Tongue (tissue), 1 donor: ENCODE measurements at regions not wholly inside any gene's neighbourhood (a gene's known extent, or its start where the extent isn't known, plus 50 kb on each side); places are given as distances from the start of the nearest gene placed in this dataset.
A peak's percentile ranks its signal among the peaks of the same experiment; 100 is the strongest.

Source experiments
- DNase-seq: peaks from one replicate; pipeline ENCODE4 v3.0.0-alpha.2; 2015

DNA sequence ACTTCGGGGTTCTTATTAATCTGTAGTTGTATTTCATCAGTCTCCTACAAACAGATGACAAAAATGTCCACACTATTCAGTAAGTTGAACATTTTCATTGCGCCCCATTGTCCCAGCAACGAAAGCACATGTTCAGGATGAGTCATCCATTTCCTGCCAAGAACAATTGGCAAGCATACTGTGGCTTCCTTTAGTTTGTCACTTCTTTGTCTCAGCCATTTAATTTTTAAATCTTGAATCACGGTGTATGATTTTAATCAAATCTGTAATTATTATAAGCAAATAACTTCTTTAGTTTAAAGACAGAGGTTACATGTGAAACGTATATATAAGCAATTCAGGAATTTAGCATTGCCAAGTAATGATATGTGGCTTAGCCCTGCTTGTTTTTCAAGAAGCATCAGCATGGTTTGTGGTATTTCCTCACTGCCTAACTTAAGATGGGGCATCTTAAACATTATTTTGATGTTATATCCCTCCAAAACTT is 211.3 kb upstream of the KRR1 start:
- DNase-seq: peak; percentile 92

DNA sequence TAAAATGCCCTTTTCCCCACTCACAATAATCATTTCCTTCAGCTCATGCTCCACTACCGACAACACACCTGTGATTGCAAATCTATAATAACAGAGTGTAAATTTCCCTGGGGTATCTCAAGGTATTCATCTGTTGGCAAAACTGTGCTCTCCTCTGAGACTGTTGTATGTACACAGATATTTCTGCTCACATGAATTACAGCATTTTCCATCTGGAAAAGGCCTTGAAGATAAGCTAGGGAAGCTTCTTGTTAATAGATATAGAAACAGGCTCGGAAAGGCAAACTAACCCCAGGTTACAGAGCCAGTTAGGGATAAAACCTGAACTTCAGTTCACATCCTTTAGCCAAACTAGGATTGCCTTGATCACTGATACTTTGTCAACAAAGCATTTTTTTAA is 210.4 kb upstream of the KRR1 start:
- DNase-seq: no peak

DNA sequence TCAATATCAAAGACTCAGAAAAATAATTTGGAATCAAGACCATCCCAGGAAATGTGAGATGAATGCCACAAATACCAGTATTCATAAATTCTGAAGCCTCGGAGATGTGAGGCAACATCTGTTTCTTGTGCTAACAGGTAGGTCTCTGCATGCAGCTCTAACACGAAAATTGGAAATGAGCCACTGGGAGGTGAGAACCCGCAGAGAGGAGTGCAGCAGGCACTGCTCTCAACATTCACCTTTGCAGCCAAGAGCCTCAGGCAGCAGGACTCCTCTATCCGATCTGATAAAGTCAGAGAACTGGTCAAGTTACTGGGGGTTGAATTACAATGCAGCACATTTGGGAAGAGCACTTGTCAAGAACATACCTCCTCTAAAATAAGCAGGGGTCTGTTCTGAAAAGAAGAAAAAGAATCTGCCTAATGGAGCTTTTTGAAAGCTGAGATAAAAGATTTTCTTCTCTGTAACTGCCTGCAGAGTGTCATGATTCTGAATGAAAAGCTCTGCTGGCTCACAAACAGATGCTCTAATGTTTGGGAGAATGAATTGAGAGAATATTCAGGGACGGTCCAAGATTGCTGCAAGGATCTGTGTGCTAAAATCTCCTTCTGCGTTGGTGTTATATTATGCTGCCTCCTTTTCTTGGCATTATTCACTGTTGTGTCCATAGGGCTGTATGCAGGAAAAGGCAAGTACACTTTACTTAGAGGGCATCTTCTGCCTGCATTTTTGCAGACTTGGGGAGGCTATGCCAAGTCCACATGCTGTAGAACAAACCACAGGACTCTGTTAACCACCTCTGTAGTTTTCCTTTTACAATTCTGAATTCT is 209.6 kb upstream of the KRR1 start:
- DNase-seq: peak; percentile 65

DNA sequence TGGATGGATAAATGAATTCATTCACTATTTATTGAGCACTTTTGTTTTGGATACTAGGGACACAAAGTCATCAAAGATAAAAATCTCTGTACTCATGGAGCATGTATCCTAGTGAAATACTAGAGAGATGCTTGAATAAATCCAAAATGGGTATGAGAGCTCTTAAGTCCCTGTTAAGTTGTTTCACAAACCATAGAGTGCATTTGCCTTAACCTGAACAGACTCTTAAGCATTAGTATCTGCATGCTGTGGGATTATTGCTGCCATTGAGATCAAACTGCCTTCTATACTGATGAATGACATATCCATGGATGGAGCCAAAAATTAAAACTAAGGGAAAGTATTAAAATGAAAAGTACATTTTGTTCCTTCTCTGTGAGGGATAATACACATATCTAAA is 206.5 kb upstream of the KRR1 start:
- DNase-seq: no peak

DNA sequence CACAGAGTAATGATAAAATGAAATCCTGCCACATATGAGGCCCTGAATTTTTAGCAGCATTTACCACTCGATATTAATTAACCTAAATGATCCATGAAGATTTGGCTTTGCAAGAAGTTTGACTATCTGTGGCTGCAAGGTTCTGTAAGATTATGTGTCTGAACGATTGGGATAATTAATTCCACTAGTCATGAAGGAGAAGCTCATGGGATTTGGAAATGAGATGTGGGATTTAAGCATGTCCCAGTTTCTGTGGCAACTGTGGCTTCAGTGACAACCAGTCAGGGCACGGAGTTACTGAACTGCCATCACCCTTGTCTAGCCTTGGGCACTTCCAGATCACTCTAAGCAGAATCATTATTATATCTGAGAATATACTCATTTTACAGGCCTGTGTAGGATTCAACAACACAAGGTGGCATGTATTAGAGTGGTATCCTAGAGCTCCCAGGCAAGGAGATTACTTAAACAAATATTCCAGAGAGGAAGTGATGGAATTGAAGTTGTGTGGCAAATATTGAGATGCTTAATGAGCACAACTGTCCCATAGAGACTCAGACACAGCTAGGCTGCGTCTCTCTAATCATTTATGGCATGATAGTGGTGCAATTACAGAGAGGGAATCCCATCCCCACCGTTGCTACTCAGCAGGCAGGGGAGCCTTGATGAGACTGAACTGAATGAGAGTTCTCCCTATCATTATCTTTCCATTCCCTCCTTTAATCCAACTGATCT is 205.0 kb upstream of the KRR1 start:
- no peak for DNase-seq

DNA sequence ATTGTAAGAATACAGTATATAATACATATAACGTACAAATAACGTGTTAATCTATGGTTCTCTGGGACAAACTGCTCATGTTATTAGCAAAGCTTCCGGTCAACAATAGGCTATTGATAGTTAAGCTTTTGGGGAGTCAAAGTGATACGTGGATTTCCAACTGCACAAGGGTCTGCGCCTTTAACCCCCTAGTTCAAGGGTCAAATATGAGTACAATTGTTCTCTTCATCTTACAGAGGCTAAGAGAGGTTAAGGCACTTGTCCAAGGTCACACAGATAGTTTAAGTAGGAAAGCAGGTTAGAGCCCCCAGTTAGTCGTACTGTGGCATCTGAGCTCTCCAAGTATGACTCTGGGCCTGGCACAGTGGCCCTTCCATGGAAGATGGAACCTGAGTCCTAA is 204.3 kb upstream of the KRR1 start:
- no peak for DNase-seq

DNA sequence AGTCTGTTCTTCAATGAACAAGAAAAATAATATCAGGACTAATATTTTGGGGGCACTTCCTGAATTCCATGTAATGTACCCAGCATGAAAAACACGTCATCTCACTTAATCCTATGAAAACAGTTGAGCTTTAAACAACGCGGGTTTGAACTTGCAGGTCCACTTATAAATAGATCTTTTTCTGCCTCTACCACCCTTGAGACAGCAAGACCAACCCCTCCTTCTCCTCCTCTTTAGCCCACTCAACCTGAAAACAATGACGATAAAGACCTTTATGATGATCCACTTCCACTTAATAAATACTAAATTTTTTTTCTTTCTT is 203.9 kb upstream of the KRR1 start:
- DNase-seq: no peak

DNA sequence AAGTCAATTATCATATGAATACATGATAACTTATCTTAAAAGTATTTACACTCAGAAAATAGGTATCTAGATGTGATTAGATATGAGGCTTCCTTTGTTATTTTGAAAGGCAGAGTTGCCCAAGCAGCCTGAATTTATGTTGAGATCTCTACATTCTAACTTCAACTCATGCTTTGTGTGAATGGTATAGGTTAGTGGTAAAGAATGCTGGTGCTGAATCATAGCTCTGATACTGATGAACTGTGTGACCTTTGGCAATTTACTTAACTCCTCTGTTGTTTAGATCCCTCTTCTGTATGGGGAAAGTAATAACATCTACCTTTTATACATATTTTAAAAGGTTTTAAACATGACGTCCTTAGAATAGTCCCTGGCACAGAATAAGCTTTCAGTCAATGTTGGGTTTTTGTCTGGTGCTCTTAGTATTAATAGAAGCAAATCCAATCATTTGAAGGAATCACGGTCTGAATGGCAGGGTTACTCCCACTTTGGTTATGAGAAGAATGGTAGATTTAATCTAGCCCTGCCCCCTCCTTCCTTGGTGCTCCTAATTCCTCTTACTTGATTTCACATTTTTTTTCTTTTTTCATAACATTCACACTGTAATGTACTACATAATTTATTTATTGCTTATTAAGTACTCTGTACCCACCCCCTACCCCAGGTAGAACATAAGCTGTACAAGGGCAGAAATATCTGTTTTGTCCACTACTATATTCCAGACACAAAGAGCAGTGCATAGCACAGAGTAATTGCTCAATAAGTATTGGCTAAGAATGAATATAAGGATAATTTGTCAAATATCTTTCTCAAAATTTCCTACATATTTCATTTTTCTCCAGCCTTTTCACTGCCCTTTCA is 203.3 kb upstream of the KRR1 start:
- no peak for DNase-seq

DNA sequence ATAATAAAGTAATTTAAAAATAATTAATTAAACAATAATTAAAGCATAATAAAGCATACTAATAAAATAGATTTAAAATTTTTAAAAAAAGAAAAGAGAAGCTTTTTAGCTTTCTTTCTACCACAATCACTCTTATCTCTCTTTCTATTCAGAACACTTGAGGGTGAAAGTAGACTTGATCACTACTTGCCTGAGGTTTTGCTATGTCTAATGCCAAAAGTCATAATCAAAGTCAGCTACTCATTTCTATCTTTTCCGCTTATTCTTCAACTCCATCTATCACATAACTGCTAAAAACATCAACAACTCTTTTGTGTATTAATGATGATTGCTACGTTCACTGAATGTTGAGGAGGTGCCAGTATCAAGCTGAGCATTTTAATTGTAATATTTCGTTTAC is 202.0 kb upstream of the KRR1 start:
- DNase-seq: no peak

DNA sequence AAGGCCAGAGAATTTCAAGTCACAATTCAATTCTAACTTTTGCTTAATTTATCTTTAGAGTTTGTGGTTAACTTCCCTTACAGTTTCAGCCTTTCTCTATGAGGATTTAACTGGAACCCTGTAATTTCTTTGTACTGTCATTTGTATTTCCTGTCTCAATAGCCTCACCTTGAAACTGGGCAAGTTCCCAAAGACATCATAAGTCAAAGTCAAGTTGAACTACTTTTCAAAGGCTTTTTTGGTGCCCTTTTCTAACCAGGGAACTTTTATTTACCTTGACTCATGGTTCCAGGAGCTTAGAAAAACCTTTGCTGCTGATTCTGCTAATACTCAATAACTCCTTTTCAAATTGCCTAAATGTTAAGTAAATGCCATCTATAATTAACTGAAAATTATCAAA is 200.8 kb upstream of the KRR1 start:
- no peak for DNase-seq

DNA sequence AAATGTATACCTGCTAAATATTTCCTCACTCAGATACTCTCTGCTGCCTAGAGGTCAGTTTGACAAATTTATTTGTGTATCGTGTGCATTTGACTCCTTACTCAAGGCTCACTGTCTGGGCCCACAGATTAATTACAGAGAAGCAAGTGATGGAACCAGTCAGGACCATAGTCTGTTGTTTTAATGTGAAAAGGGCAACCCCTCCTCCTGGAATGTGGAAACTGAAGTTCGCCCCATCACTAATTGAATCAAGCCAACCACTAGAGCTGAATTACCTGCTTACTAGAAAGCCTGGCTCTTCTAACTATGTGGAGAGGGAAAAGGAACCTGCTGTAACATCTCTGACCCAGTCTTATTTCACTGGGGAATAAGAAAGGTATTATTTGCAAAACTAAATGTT is 199.9 kb upstream of the KRR1 start:
- DNase-seq: no peak

DNA sequence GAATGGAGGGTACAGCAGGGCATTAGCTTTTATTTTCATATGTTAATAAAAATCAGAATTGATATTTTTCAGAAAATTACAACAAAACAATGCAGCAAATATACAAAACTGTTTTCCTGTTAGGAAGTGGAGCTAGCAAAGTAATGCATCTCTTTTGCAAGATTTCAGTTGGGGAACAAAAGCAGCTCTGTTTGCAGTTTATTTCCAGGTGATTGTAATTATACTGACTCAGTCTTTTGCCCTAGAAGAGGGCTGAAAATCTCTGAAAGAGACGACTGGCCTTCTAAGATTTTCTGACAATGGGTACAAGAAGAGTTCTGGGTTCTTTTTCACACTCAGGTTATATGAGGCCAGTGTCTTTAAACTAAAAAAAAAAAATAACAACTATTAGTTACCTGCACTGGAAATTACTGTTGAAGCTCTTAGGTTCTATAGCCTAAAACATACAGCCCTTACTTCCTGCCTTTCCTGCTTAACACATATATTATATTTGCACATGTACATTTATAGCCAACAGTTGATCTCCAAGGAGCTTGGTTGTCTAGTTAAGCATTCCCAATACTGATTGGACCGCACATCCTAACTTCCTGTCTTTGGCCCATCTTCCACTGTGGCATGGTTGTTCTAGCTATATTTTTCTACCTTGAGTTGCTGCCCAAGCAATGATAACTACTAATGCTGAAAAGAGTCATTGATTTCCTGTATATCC is 199.1 kb upstream of the KRR1 start:
- DNase-seq: no peak

DNA sequence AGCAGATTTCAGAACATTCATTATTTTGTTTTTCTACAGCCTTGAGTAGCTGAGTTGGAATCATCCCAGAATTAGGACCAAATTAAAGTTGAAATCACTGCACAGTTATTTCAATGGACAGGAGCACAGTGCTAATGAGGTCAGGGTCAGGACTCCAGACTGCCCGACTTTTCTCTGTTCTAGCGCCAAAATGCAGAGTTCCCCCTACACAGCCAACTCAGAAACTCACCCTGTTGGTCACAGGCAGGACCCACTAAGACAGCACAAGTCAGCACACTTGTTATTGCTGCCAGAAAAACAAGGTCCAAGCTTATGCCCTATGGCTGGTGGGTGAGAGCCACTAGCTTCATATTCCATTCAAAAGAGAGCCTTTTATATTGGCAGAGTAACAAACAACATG is 198.1 kb upstream of the KRR1 start:
- no peak for DNase-seq

DNA sequence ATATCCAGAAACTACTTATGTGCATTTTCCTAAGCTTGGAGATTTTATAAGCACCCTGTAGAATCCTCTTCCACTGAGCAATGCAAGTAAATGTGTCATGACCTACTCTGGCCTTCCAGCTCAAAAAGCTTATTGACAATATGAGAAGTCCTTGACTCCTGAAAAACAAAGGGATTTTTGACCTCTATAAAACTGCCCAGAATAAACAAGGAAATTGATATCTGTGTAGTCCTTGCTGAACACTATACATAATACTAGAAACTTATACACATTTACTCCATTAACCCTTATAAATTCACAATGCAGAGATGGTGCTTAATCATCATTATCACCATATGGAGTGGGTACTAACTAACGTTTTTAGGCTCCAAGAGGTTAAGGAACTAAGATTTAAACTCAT is 197.4 kb upstream of the KRR1 start:
- DNase-seq: no peak

DNA sequence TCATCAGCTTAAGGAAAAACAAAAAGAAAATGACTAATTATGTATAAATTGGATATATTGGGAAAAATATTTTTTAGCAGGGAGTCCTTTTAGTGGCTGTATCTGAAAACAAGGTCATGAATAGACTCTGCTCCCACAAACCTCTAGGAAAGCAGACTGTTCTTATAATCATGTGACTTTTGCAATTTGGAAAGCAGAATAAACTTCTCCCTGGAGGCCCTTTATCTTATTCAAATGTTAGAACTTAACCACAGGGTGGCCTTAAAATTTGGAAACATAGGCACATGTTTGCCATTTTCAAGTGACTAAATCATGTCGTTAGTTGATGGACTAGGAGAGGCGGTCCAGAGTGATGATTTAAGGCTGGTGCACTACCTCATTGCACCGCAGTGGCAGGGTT is 196.6 kb upstream of the KRR1 start:
- DNase-seq: no peak

DNA sequence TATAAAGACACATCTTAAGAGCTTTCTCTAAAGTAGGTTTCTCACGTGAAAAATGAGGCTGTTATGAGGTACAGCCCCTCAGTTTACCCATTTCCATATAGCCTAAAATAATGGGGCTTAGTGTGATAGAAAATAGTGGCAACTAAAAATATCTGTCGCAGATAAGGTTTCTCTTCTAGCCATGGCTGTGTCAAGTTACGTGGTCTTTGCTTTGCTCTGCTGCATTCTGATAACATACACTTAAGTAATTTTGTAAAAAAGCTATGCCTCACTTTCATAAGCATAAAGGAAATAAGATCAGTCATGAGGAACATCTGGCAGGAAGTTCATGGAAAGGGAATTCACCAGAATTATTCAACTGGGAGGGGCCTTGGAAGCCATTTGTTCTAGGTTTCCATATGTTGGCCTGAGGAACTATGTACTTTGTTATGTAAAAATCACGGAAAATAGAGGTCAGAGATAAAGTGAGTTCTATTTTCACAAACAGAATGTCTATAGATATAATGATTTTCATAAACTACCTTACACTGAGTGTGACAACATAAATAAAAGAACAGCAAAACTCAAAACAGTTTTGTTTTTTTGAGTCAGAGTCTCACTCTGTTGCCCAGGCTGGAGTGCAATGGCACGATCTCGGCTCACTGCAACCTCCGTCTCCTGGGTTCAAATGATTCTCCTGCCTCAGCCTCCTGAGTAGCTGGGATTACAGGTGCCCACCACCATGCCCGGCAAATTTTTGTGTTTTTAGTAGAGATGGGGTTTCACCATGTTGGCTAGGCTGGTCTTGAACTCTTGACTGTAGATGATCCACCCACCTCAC is 195.6 kb upstream of the KRR1 start:
- peak; percentile 80 for DNase-seq

DNA sequence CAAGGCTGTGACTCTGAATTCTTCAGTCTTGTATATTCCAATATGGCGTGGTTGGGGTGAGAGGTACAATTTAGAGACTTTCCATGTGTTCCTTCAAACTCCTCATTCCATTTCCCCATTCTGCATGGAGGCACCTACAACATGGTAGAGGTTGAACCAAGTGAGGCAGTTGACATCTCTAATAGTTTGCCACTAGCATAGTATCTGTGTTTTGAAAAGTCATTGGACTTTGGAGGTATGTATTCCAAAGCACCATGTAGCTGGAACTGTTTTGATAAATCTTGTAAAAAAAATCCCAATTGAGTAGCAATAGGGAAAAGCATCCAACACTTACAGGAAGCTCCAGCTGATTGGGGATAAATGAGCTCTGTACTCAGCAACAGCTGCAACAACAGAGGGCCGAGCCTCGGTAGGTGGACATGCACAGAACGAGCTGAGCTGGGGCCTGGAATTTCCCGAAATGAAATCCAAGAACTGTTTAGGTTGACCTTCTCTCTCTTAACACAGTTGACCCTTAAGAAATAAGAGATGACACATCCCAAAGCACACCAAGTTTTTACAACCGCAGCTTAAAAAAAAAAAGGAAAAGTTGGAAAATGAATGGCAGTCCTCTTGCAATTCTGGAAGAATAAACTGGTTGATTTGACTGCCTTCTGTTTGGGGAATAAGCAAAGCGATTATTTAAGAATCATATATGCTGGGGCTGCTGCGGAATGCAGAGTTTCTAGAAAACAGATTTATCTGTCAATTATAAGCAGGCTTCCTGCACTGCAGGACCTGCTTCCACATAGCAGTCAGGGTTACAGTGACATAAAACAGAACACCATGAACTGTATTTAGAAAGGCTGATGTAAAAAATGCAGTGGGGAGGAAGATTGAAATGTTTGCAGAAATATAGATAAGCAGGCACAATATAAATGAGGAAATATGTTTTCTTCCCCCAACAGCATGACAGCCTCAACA is 194.6 kb upstream of the KRR1 start:
- peak; percentile 94 for DNase-seq

DNA sequence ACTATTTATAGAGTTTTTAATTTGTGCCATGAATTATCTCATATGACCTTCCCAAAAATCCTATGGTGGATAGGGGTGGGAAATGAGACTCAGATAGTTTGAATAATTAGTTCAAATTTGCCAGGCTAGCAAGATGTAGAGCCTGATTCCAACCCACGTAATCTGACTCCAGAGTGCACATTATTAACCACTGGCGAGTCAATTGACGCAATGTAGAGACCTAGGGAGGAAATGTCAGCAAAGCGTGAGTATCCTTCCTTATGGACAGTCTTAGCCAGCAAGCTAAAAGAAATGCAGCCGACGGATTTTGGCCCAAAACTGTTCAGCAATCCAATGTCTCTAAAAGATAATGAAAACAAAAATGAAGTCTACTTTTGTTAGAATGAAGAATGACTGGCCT is 193.3 kb upstream of the KRR1 start:
- no peak for DNase-seq

DNA sequence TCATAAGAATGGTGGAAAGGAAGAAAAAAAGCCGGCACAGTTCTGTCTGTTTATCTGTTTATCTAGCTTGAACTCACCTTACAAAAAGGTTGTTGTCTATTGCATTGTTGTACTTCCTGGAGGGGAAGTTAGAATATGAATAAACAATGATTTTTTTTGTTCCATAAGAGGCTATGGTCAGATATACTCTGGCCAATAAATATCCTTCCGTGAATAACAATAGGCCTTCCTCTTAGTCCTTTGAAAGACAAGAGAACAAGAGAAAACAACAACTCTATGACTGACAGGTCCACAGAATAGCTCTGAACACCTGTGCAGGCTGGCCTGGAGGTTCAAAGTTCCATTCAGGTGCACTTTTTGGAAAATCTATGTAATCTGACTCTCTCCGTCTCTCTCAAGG is 192.8 kb upstream of the KRR1 start:
- DNase-seq: no peak

DNA sequence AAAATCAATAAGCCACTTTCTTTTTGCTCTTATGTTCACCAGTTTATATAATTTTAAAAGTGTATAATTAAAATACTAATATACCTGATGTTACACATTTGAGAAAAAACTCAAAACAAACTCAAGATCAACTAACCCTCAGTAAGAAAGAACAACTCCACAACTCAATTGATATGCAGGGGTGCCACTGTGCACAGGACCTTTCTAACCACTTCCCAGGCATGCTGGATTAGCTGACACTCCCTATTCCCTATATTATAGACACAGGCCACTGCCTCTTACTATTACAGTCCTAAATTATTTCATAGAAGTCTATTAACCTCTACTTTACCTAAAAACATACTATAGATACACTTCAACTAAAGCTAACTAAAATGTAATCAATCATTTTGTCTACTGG is 191.7 kb upstream of the KRR1 start:
- no peak for DNase-seq
